Right atrium auricular region (tissue), 2 donors: ENCODE measurements at regions not wholly inside any gene's neighbourhood (a gene's known extent, or its start where the extent isn't known, plus 50 kb on each side); places are given as distances from the start of the nearest gene placed in this dataset.

ENCODE experiments used
- DNase-seq: peaks from one replicate; pipeline ENCODE4 v3.0.0-alpha.2; 2019; ENCODE audit warnings: low spot score
- H3K27ac ChIP-seq, 2 donors: fragments of 200-600 bp; sonication (generic); 1 replicate in 1 of 2; 2 replicates in 1 of 2; pipeline ENCODE4 v1.5.1; 2016 to 2019
- H3K27me3 ChIP-seq, 2 donors: fragments of 200-600 bp; sonication (generic); one replicate each; pipeline versions ENCODE4 v1.5.1 to v1.6.0; 2017 to 2019
- H3K36me3 ChIP-seq: fragments of 200-600 bp; sonication (generic); one replicate; pipeline ENCODE4 v1.5.1; 2016
- H3K4me1 ChIP-seq, 2 donors: fragments of 200-600 bp; sonication (generic); one replicate each; pipeline versions ENCODE4 v1.5.1 to v1.6.0; 2017 to 2019
- H3K4me3 ChIP-seq, 2 donors: fragments of 200-600 bp; sonication (generic); 1 replicate in 1 of 2; 2 replicates in 1 of 2; pipeline ENCODE4 v1.5.1; 2017 to 2019; ENCODE audit warnings: mild to moderate bottlenecking in 1 of 2, moderate library complexity in 1 of 2
- H3K9me3 ChIP-seq, 2 donors: fragments of 200-600 bp; sonication (generic); one replicate each; pipeline ENCODE4 v1.5.1; 2019
- CTCF ChIP-seq, 2 donors: fragments of 200-600 bp; sonication (generic); IDR thresholded peaks; one replicate each; pipeline ENCODE4 v1.5.1; 2019; ENCODE audit warnings: antibody characterized with exemption in 2 of 2

GRCh38 chr2:150271952-150272802 lies 215.3 kb downstream of the RND3 start:
- H3K9me3 ChIP-seq = peaks cover 0 to 6% of the 10 kb centered on the region in 2 donors
- TF ChIP-seq CTCF (IDR thresholded peaks at IDR 0.05) = no peak
- no peaks in the 10 kb centered on the region for H3K36me3 ChIP-seq
- H3K27ac ChIP-seq = no peak overlapping the region
- no peak for DNase-seq
- no peaks in the 10 kb centered on the region for H3K4me1 ChIP-seq
- H3K4me3 ChIP-seq = no peak overlapping the region
- H3K27me3 ChIP-seq = no peaks in the 10 kb centered on the region

GRCh38 chr2:150267651-150268415 lies 219.6 kb downstream of the RND3 start:
- Histone ChIP-seq H3K27ac (no peak overlapping the region), H3K4me3 (no peak overlapping the region), H3K4me1 (no peaks in the 10 kb centered on the region), H3K9me3 (no peaks in the 10 kb centered on the region), H3K27me3 (no peaks in the 10 kb centered on the region), H3K36me3 (no peaks in the 10 kb centered on the region)
- DNase-seq = no peak
- TF ChIP-seq CTCF (IDR thresholded peaks at IDR 0.05) = no peak

GRCh38 chr2:150266931-150267330 lies 220.5 kb downstream of the RND3 start:
- Histone ChIP-seq H3K27ac (no peak overlapping the region), H3K9me3 (no peaks in the 10 kb centered on the region), H3K36me3 (no peaks in the 10 kb centered on the region), H3K27me3 (no peaks in the 10 kb centered on the region), H3K4me1 (no peaks in the 10 kb centered on the region), H3K4me3 (no peak overlapping the region)
- DNase-seq = no peak
- no peak for TF ChIP-seq CTCF (IDR thresholded peaks at IDR 0.05)

GRCh38 chr2:150264442-150264841 lies 223.0 kb downstream of the RND3 start:
- no peak for TF ChIP-seq CTCF (IDR thresholded peaks at IDR 0.05)
- Histone ChIP-seq H3K36me3 (no peaks in the 10 kb centered on the region), H3K27ac (no peak overlapping the region), H3K4me1 (no peaks in the 10 kb centered on the region), H3K4me3 (no peak overlapping the region), H3K9me3 (no peaks in the 10 kb centered on the region), H3K27me3 (no peaks in the 10 kb centered on the region)
- DNase-seq = no peak

GRCh38 chr2:150261691-150262090 lies 225.8 kb downstream of the RND3 start:
- Histone ChIP-seq H3K27me3 (no peaks in the 10 kb centered on the region), H3K27ac (no peak overlapping the region), H3K36me3 (no peaks in the 10 kb centered on the region), H3K4me3 (no peak overlapping the region), H3K4me1 (no peaks in the 10 kb centered on the region), H3K9me3 (no peaks in the 10 kb centered on the region)
- TF ChIP-seq CTCF (IDR thresholded peaks at IDR 0.05) = no peak
- DNase-seq = no peak
